ENCODE measurements at regions not wholly inside any gene's neighbourhood (a gene's known extent, or its start where the extent isn't known, plus 50 kb on each side); places are given as distances from the start of the nearest gene placed in this dataset.

DNA sequence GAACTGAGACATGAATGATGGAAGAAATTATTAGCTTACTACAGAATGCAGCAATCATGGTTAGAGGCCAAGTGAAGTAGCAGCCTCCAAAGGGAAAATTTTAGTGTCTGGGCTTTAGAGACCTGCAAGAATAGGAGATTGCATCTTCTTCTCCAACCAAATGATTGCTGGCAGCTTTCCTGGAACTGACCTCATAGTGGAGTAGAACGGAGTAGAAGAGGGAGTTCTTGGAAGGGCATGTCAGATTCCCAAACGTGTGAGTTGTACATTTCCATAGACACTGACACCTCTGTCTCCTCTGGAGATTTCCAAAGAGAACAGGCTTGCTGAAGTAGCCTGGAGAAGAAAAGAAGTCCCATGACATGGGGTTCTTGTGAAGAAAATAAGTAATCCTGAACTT is 169.8 kb upstream of the ERBB4 start:
- TF ChIP-seq POLR2A (IDR thresholded peaks at IDR 0.05) = no peak
- TF ChIP-seq, protein P1, sequence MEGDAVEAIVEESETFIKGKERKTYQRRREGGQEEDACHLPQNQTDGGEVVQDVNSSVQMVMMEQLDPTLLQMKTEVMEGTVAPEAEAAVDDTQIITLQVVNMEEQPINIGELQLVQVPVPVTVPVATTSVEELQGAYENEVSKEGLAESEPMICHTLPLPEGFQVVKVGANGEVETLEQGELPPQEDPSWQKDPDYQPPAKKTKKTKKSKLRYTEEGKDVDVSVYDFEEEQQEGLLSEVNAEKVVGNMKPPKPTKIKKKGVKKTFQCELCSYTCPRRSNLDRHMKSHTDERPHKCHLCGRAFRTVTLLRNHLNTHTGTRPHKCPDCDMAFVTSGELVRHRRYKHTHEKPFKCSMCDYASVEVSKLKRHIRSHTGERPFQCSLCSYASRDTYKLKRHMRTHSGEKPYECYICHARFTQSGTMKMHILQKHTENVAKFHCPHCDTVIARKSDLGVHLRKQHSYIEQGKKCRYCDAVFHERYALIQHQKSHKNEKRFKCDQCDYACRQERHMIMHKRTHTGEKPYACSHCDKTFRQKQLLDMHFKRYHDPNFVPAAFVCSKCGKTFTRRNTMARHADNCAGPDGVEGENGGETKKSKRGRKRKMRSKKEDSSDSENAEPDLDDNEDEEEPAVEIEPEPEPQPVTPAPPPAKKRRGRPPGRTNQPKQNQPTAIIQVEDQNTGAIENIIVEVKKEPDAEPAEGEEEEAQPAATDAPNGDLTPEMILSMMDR (IDR thresholded peaks at IDR 0.05) = no peak
